IMR-90 (cell line): ENCODE measurements at regions not wholly inside any gene's neighbourhood (a gene's known extent, or its start where the extent isn't known, plus 50 kb on each side); places are given as distances from the start of the nearest gene placed in this dataset.

Experiments
- ATAC-seq: fragments of 200-7000 bp; cut with Tn5 transposase; 2 replicates; pipeline ENCODE4 v1.9.1; 2020; ENCODE audit warnings: low read depth, mild to moderate bottlenecking, moderate library complexity
- BruUV-seq: library from RNA; stranded (reverse); fragments of 400-500 nt; replicated peaks from 2 replicates; lab custom pipeline; 2021; lab: Mats Ljungman, UMichigan
- CTCF ChIA-PET: fragments of 300-600 bp; formaldehyde crosslinking; extraction: SDS; loops from one replicate; lab custom pipeline; 2021; ENCODE audit warnings: antibody characterized with exemption; lab: Yijun Ruan, JAX
- POLR2A ChIA-PET: fragments of 300-600 bp; sonication (Branson Sonifier 250); formaldehyde crosslinking; loops from one replicate; lab custom pipeline; 2022; ENCODE audit warnings: antibody characterized with exemption; ENCODE audit not compliant: unreplicated experiment; lab: Charles Lee
- DNase-seq: peaks from one replicate; pipeline ENCODE4 v3.0.0; 2013
- H2AFZ ChIP-seq: replicated peaks from 2 replicates; pipeline ENCODE3; 2013; ENCODE audit warnings: low read length, mild to moderate bottlenecking; ENCODE audit not compliant: poor library complexity
- H2AK5ac ChIP-seq: 2 replicates; pipeline ENCODE4 v1.6.1; 2013; ENCODE audit warnings: low read depth, low read length, inconsistent platforms
- H2AK9ac ChIP-seq: replicated peaks from 2 replicates; pipeline ENCODE3; 2013; ENCODE audit warnings: mild to moderate bottlenecking, low read depth, low read length, moderate library complexity; ENCODE audit not compliant: poor library complexity
- H2BK120ac ChIP-seq: 2 replicates; pipeline ENCODE4 v1.6.1; 2013; ENCODE audit warnings: low read depth, low read length, inconsistent platforms
- H2BK15ac ChIP-seq: 3 replicates; pipeline ENCODE4 v1.6.1; 2013; ENCODE audit warnings: low read depth, low read length, inconsistent platforms
- H2BK20ac ChIP-seq: 2 replicates; pipeline ENCODE4 v1.6.1; 2013; ENCODE audit warnings: low read depth, mild to moderate bottlenecking, inconsistent platforms, low read length, moderate library complexity
- H2BK5ac ChIP-seq: 2 replicates; pipeline ENCODE4 v1.6.1; 2013; ENCODE audit warnings: mild to moderate bottlenecking, low read depth, low read length, inconsistent platforms; ENCODE audit not compliant: poor library complexity, severe bottlenecking
- H3K14ac ChIP-seq: replicated peaks from 2 replicates; pipeline ENCODE4 v1.6.1; 2013; ENCODE audit warnings: low read depth, low read length, inconsistent platforms
- H3K18ac ChIP-seq: 2 replicates; pipeline ENCODE4 v1.6.1; 2013; ENCODE audit warnings: low read depth, low read length, control low read depth
- H3K23ac ChIP-seq: 2 replicates; pipeline ENCODE4 v1.6.1; 2013; ENCODE audit warnings: low read depth, low read length, inconsistent platforms
- H3K27ac ChIP-seq: 2 replicates; pipeline ENCODE4 v1.5.1; 2013; ENCODE audit warnings: mild to moderate bottlenecking, control low read depth, low read length; ENCODE audit not compliant: insufficient read depth
- H3K27me3 ChIP-seq: 2 replicates; pipeline ENCODE4 v1.6.1; 2013; ENCODE audit warnings: low read length; ENCODE audit not compliant: control insufficient read depth, insufficient read depth
- H3K36me3 ChIP-seq: 2 replicates; pipeline ENCODE4 v1.6.1; 2013; ENCODE audit warnings: low read length, mixed read lengths; ENCODE audit not compliant: control insufficient read depth, insufficient read depth
- H3K4ac ChIP-seq: 2 replicates; pipeline ENCODE4 v1.6.1; 2013; ENCODE audit warnings: low read depth, low read length, inconsistent platforms
- H3K4me1 ChIP-seq: 2 replicates; pipeline ENCODE4 v1.6.1; 2013; ENCODE audit warnings: low read length, mixed read lengths; ENCODE audit not compliant: control insufficient read depth, insufficient read depth
- H3K4me2 ChIP-seq: 2 replicates; pipeline ENCODE4 v1.6.1; 2013; ENCODE audit warnings: low read depth, mild to moderate bottlenecking, control low read depth, low read length, moderate library complexity
- H3K4me3 ChIP-seq: 2 replicates; pipeline ENCODE4 v1.5.1; 2013; ENCODE audit warnings: low read depth, mild to moderate bottlenecking, control low read depth, low read length, moderate library complexity; ENCODE audit not compliant: insufficient read depth
- H3K56ac ChIP-seq: 2 replicates; pipeline ENCODE4 v1.6.1; 2013; ENCODE audit warnings: low read length, inconsistent platforms; ENCODE audit not compliant: insufficient read depth; ENCODE audit errors: extremely low read depth
- H3K79me1 ChIP-seq, 2 experiments: 2 replicates each; pipeline ENCODE4 v1.6.1; 2013; ENCODE audit warnings: low read length in 2 of 2, inconsistent platforms in 1 of 2, low read depth in 1 of 2
- H3K9ac ChIP-seq: 2 replicates; pipeline ENCODE4 v1.6.1; 2013; ENCODE audit warnings: low read depth, low read length, control low read depth
- H3K9me1 ChIP-seq: 2 replicates; pipeline ENCODE4 v1.6.1; 2013; ENCODE audit warnings: low read length, inconsistent platforms; ENCODE audit not compliant: insufficient read depth
- H3K9me3 ChIP-seq: 2 replicates; pipeline ENCODE4 v1.6.1; 2013; ENCODE audit warnings: low read length; ENCODE audit not compliant: control insufficient read depth, insufficient read depth
- H4K20me1 ChIP-seq: 2 replicates; pipeline ENCODE4 v1.6.1; 2013; ENCODE audit warnings: low read length, inconsistent platforms; ENCODE audit not compliant: insufficient read depth
- H4K5ac ChIP-seq: 2 replicates; pipeline ENCODE4 v1.6.1; 2013; ENCODE audit warnings: mild to moderate bottlenecking, low read depth, low read length, control low read depth
- H4K8ac ChIP-seq, 2 experiments: 2 replicates each; pipeline ENCODE4 v1.6.1; 2013; ENCODE audit warnings: low read depth in 2 of 2, low read length in 2 of 2, control low read depth in 1 of 2, inconsistent platforms in 1 of 2
- H4K91ac ChIP-seq: 2 replicates; pipeline ENCODE4 v1.6.1; 2013; ENCODE audit warnings: low read depth, low read length, inconsistent platforms; ENCODE audit not compliant: insufficient read depth
- CEBPB ChIP-seq: IDR thresholded peaks from 2 replicates; pipeline ENCODE4 v1.6.1; 2012; ENCODE audit warnings: low read depth, low read length, improper control_type of control experiment
- MXI1 ChIP-seq: IDR thresholded peaks from 2 replicates; pipeline ENCODE4 v1.6.1; 2012; ENCODE audit warnings: low read depth, mild to moderate bottlenecking, low read length, moderate library complexity, borderline replicate concordance
- WGBS, 2 experiments: methylation state at CpG; one replicate each; pipeline versions ENCODE4 v1.1.5 to v1.1.7; 2013; ENCODE audit warnings: missing lambda C conversion rate in 2 of 2; ENCODE audit not compliant: insufficient read length in 1 of 2; ENCODE audit errors: extremely low coverage in 2 of 2; 5-methylcytosine and 5-hydroxymethylcytosine counted together
- dilution Hi-C: fragments of 300-500 bp; cut with HindIII; formaldehyde crosslinking; loops from one replicate; pipeline ENCODE4 v1.14.3; 2018; ENCODE audit warnings: low sequenced_read_pairs; ENCODE audit not compliant: unreplicated experiment
- in situ Hi-C: fragments of 300-500 bp; cut with MboI; formaldehyde crosslinking; loops from 3 replicates; pipeline ENCODE4 v1.14.3; 2019; ENCODE audit warnings: low sequenced_read_pairs, inconsistent platforms, mixed read lengths
- intact Hi-C: fragments of 100-400 bp; cut with micrococcal nuclease; formaldehyde crosslinking; loops from 2 replicates; pipeline ENCODE4 v1.10.0; 2022

GRCh38 chr5:57693488-57694305 is 211.1 kb upstream of the ACTBL2 start:
- Histone ChIP-seq H3K9ac (no peak overlapping the region), H3K4me1 (peaks cover 5% of the 10 kb centered on the region), H4K20me1 (no peaks in the 10 kb centered on the region), H3K9me3 (no peaks in the 10 kb centered on the region), H2BK15ac (no peak overlapping the region), H4K91ac (no peak overlapping the region), H3K23ac (no peak overlapping the region), H2BK5ac (peak overlapping the region; percentile 37), H2AFZ (no peak overlapping the region), H3K27me3 (no peaks in the 10 kb centered on the region), H3K18ac (peak overlapping the region; percentile 52; the same call in 1 of the 2 replicates), H3K27ac (no peak overlapping the region), H3K9me1 (peaks cover 5% of the 10 kb centered on the region; the same call in 1 of the 2 replicates), H2AK5ac (0 out of 2 replicates have a peak overlapping the region, but pooled peaks have one; percentile 27), H3K79me1 (no peaks in the 10 kb centered on the region), H2AK9ac (no peak overlapping the region), H4K5ac (no peak overlapping the region), H3K14ac (peak overlapping the region; percentile 51; the same call in 1 of the 2 replicates), H3K4me2 (no peak overlapping the region), H3K36me3 (no peaks in the 10 kb centered on the region), H2BK20ac (peak overlapping the region; percentile 75; the same call in 1 of the 2 replicates), H3K4ac (peak overlapping the region; percentile 24; the same call in 1 of the 2 replicates), H3K4me3 (no peak overlapping the region), H2BK120ac (peak overlapping the region; percentile 63; the same call in 1 of the 2 replicates), H4K8ac (peak overlapping the region in 1 of 2 experiments; percentile 39; a peak in 2 of 4 replicates), H3K56ac (no peak overlapping the region)
- no TSS peak for BruUV-seq
- no CpG with 5 or more reads among the region's 8 CpGs for WGBS, 2 experiments
- ChIA-PET CTCF (interaction anchor here (0.5 to 1.0 kb wide), 2 partner anchors 11 to 79 kb away, joined by 3 read pairs; no protein-coding TSS in a partner anchor), POLR2A (no interaction called here)
- dilution Hi-C loops (no loop called here), intact Hi-C loops (no loop called here), in situ Hi-C loops (no loop called here)
- ATAC-seq (no peak), DNase-seq (peak; percentile 11)
- TF ChIP-seq MXI1 (no peak), CEBPB (peak; percentile 49; the same call in 1 of the 2 replicates)
